Ovary (tissue), 3 donors: ENCODE measurements at regions not wholly inside any gene's neighbourhood (a gene's known extent, or its start where the extent isn't known, plus 50 kb on each side); places are given as distances from the start of the nearest gene placed in this dataset.

Source experiments
- POLR2A ChIP-seq: fragments of 450-650 bp; IDR thresholded peaks from one replicate; pipeline ENCODE4 v1.6.1; 2017; ENCODE audit warnings: antibody characterized with exemption, mild to moderate bottlenecking, moderate library complexity
- TF ChIP-seq, protein P1 (sequence below), 3 donors: fragments of 450-650 bp in 2 of 3; fragments of 200-600 bp in 1 of 3; IDR thresholded peaks; one replicate each; pipeline versions ENCODE4 v1.5.1 to v1.8.0; 2016 to 2022; ENCODE audit warnings: antibody characterized with exemption in 3 of 3, mild to moderate bottlenecking in 1 of 3
- donor health status: DM: no; HTN: no; CAD: no.

DNA sequence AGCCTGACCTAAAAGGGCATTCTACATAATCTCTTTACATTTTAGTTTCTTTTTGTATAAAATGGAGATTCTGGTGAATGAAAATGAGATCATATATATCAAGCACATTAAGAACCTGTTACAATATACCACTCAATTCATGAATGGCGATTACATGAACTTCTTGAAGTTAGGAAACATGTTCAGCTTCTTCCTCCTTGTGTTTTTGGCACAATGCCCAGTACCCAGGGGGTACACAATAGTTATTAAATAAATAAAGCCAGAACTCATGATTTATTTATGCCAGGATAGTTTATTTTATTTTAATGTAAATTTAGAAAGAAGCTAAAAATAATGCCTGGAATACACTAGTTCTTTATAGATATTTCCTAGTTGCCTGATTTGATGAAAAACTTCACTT is 186.0 kb upstream of the PTGFR start:
- TF ChIP-seq, protein P1, sequence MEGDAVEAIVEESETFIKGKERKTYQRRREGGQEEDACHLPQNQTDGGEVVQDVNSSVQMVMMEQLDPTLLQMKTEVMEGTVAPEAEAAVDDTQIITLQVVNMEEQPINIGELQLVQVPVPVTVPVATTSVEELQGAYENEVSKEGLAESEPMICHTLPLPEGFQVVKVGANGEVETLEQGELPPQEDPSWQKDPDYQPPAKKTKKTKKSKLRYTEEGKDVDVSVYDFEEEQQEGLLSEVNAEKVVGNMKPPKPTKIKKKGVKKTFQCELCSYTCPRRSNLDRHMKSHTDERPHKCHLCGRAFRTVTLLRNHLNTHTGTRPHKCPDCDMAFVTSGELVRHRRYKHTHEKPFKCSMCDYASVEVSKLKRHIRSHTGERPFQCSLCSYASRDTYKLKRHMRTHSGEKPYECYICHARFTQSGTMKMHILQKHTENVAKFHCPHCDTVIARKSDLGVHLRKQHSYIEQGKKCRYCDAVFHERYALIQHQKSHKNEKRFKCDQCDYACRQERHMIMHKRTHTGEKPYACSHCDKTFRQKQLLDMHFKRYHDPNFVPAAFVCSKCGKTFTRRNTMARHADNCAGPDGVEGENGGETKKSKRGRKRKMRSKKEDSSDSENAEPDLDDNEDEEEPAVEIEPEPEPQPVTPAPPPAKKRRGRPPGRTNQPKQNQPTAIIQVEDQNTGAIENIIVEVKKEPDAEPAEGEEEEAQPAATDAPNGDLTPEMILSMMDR (IDR thresholded peaks at IDR 0.05) = no peak
- no peak for TF ChIP-seq POLR2A
